CD14-positive monocyte (primary cell): ENCODE measurements at regions not wholly inside any gene's neighbourhood (a gene's known extent, or its start where the extent isn't known, plus 50 kb on each side); places are given as distances from the start of the nearest gene placed in this dataset.

Source experiments
- DNase-seq, 3 donors: peaks; one replicate each; pipeline ENCODE4 v3.0.0-alpha.2; 2011 to 2022
- H2AFZ ChIP-seq: 2 replicates; pipeline ENCODE4 v1.6.0; 2012; ENCODE audit warnings: mild to moderate bottlenecking, low read depth, low read length, inconsistent platforms; ENCODE audit not compliant: insufficient read depth, poor library complexity, severe bottlenecking
- H3K27ac ChIP-seq, 2 donors: 1 replicate in 1 of 2; 2 replicates in 1 of 2; pipeline ENCODE4 v1.5.1; 2012 to 2013; ENCODE audit warnings: low read length in 2 of 2, control low read depth in 1 of 2, inconsistent platforms in 1 of 2, low read depth in 1 of 2, mild to moderate bottlenecking in 1 of 2
- H3K27me3 ChIP-seq, 2 donors: one replicate each; pipeline versions ENCODE4 v1.6.0 to v1.6.1; 2011 to 2013; ENCODE audit warnings: low read length in 2 of 2; ENCODE audit not compliant: control insufficient read depth in 2 of 2, insufficient read depth in 2 of 2
- H3K36me3 ChIP-seq, 2 donors: replicated peaks in 1 of 2; 1 replicate in 1 of 2; 2 replicates in 1 of 2; pipeline versions ENCODE4 v1.5.1 to v1.6.1; 2012 to 2013; ENCODE audit warnings: low read length in 2 of 2, control low read depth in 1 of 2, inconsistent platforms in 1 of 2, mild to moderate bottlenecking in 1 of 2; ENCODE audit not compliant: insufficient read depth in 2 of 2, control insufficient read depth in 1 of 2
- H3K4me1 ChIP-seq, 2 donors: 1 replicate in 1 of 2; 2 replicates in 1 of 2; pipeline versions ENCODE4 v1.5.1 to v1.6.1; 2012 to 2013; ENCODE audit warnings: low read length in 2 of 2, control low read depth in 1 of 2, inconsistent platforms in 1 of 2, mild to moderate bottlenecking in 1 of 2, moderate library complexity in 1 of 2; ENCODE audit not compliant: insufficient read depth in 2 of 2, control insufficient read depth in 1 of 2
- H3K4me2 ChIP-seq: replicated peaks from 2 replicates; pipeline ENCODE3; 2012; ENCODE audit warnings: low read length, moderate library complexity, mild to moderate bottlenecking; ENCODE audit not compliant: poor library complexity, severe bottlenecking; ENCODE audit errors: extremely low read depth
- H3K4me3 ChIP-seq, 3 experiments: fragments of 200-600 bp in 1 of 3; sonication (generic) in 1 of 3; replicated peaks in 1 of 3; 1 replicate in 2 of 3; 2 replicates in 1 of 3; pipeline ENCODE4 v1.5.1; 2011 to 2013; ENCODE audit warnings: low read length in 3 of 3, mild to moderate bottlenecking in 3 of 3, control low read depth in 2 of 3, low read depth in 2 of 3, inconsistent platforms in 1 of 3, moderate library complexity in 1 of 3
- H3K79me2 ChIP-seq: 2 replicates; pipeline ENCODE4 v1.6.0; 2012; ENCODE audit warnings: mild to moderate bottlenecking, control low read depth, inconsistent platforms, low read length, moderate library complexity; ENCODE audit not compliant: insufficient read depth
- H3K9ac ChIP-seq: 2 replicates; pipeline ENCODE4 v1.6.0; 2017; ENCODE audit warnings: low read length, mild to moderate bottlenecking; ENCODE audit not compliant: insufficient read depth, poor library complexity, severe bottlenecking
- H3K9me3 ChIP-seq, 2 donors: replicated peaks in 1 of 2; 1 replicate in 1 of 2; 2 replicates in 1 of 2; pipeline versions ENCODE4 v1.5.1 to v1.6.1; 2012 to 2013; ENCODE audit warnings: low read length in 2 of 2, control low read depth in 1 of 2; ENCODE audit not compliant: control insufficient read depth in 1 of 2, insufficient read depth in 1 of 2
- H4K20me1 ChIP-seq: 2 replicates; pipeline ENCODE4 v1.6.0; 2012; ENCODE audit warnings: mild to moderate bottlenecking, low read length, control low read depth, moderate library complexity; ENCODE audit not compliant: insufficient read depth
- H3K27ac Mint-ChIP-seq, 7 donors: one replicate each; pipeline ENCODE4 v1.8.0; 2020; ENCODE audit warnings: mild to moderate bottlenecking in 7 of 7, mixed read lengths in 7 of 7, moderate library complexity in 6 of 7, inconsistent platforms in 2 of 7
- H3K27me3 Mint-ChIP-seq, 3 donors: one replicate each; pipeline ENCODE4 v1.8.0; 2021 to 2022; ENCODE audit warnings: low read depth in 3 of 3, mild to moderate bottlenecking in 3 of 3, mixed read lengths in 3 of 3, moderate library complexity in 3 of 3, inconsistent platforms in 1 of 3
- H3K36me3 Mint-ChIP-seq, 2 donors: one replicate each; pipeline ENCODE4 v1.8.0; 2020; ENCODE audit warnings: mixed read lengths in 2 of 2, inconsistent platforms in 1 of 2, mild to moderate bottlenecking in 1 of 2
- H3K4me1 Mint-ChIP-seq: one replicate; pipeline ENCODE4 v1.8.0; 2020; ENCODE audit warnings: mild to moderate bottlenecking, mixed read lengths
- H3K4me3 Mint-ChIP-seq, 2 donors: one replicate each; pipeline ENCODE4 v1.8.0; 2020; ENCODE audit warnings: mild to moderate bottlenecking in 2 of 2, mixed read lengths in 2 of 2, moderate library complexity in 1 of 2
- H3K9me3 Mint-ChIP-seq, 7 donors: one replicate each; pipeline ENCODE4 v1.8.0; 2020 to 2022; ENCODE audit warnings: mixed read lengths in 7 of 7, mild to moderate bottlenecking in 6 of 7, moderate library complexity in 6 of 7, inconsistent platforms in 2 of 7
- WGBS: methylation state at CpG from one replicate; pipeline ENCODE4 v1.1.5; 2013; ENCODE audit warnings: missing lambda C conversion rate; ENCODE audit not compliant: insufficient coverage; 5-methylcytosine and 5-hydroxymethylcytosine counted together
- intact Hi-C, 2 donors: fragments of 100-400 bp; cut with micrococcal nuclease; formaldehyde crosslinking; loops; one replicate each; pipeline versions ENCODE4 v1.15.0 to v1.15.1; 2023
- TF ChIP-seq, protein P1 (sequence below): fragments of 200-600 bp; IDR thresholded peaks from one replicate; pipeline ENCODE4 v1.8.0; 2022; ENCODE audit warnings: antibody characterized with exemption, mild to moderate bottlenecking

DNA sequence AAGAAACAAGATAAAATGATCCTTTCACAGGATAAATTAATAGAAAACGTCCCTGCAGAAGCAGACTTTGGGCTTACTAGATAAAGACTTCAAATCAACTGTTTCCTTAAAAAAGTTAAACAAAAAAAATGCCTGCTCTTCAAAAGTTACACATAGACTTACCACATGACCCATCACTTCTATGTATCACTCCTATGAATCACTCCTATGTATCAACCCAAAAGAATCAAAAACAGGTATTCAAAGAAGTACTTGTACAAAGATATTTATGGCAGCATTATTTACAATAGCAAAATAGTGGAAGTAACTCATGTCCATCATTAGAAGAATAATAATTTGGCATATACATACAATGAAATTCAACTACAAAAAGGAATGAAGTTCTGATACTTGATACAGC is 56.3 kb upstream of the PRDM9 start:
- H3K4me3 Mint-ChIP-seq, result no peak overlapping the region
- no peaks in the 10 kb centered on the region for H3K36me3 Mint-ChIP-seq
- Histone ChIP-seq H3K9me3 (no peaks in the 10 kb centered on the region), H3K9ac (no peak overlapping the region), H3K27me3 (no peaks in the 10 kb centered on the region), H3K4me3 (no peak overlapping the region), H3K27ac (no peak overlapping the region), H3K36me3 (no peaks in the 10 kb centered on the region), H3K79me2 (no peaks in the 10 kb centered on the region), H3K4me1 (no peaks in the 10 kb centered on the region), H4K20me1 (no peaks in the 10 kb centered on the region), H3K4me2 (no peak overlapping the region), H2AFZ (no peak overlapping the region)
- no peaks in the 10 kb centered on the region for H3K4me1 Mint-ChIP-seq
- peaks cover 0 to 1% (median 0%) of the 10 kb centered on the region in 3 donors for H3K27me3 Mint-ChIP-seq
- TF ChIP-seq, protein P1, sequence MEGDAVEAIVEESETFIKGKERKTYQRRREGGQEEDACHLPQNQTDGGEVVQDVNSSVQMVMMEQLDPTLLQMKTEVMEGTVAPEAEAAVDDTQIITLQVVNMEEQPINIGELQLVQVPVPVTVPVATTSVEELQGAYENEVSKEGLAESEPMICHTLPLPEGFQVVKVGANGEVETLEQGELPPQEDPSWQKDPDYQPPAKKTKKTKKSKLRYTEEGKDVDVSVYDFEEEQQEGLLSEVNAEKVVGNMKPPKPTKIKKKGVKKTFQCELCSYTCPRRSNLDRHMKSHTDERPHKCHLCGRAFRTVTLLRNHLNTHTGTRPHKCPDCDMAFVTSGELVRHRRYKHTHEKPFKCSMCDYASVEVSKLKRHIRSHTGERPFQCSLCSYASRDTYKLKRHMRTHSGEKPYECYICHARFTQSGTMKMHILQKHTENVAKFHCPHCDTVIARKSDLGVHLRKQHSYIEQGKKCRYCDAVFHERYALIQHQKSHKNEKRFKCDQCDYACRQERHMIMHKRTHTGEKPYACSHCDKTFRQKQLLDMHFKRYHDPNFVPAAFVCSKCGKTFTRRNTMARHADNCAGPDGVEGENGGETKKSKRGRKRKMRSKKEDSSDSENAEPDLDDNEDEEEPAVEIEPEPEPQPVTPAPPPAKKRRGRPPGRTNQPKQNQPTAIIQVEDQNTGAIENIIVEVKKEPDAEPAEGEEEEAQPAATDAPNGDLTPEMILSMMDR, result no peak
- no peak for DNase-seq
- no peak overlapping the region for H3K27ac Mint-ChIP-seq
- intact Hi-C loops, result no loop called here
- H3K9me3 Mint-ChIP-seq, result peaks cover 0 to 3% (median under 1%) of the 10 kb centered on the region in 7 donors
- WGBS, result no CpG with 5 or more reads among the region's 1 CpG

GRCh38 chr5:23450187-23450586 is 57.2 kb upstream of the PRDM9 start:
- Histone ChIP-seq H3K79me2 (no peaks in the 10 kb centered on the region), H4K20me1 (no peaks in the 10 kb centered on the region), H3K9ac (no peak overlapping the region), H3K27me3 (no peaks in the 10 kb centered on the region), H3K4me1 (no peaks in the 10 kb centered on the region), H3K9me3 (no peaks in the 10 kb centered on the region), H3K27ac (no peak overlapping the region), H3K36me3 (no peaks in the 10 kb centered on the region), H3K4me3 (no peak overlapping the region), H3K4me2 (no peak overlapping the region), H2AFZ (no peak overlapping the region)
- TF ChIP-seq, protein P1, result no peak
- intact Hi-C loops, result no loop called here
- no peaks in the 10 kb centered on the region for H3K4me1 Mint-ChIP-seq
- H3K27me3 Mint-ChIP-seq, result peaks cover 0 to 1% (median 0%) of the 10 kb centered on the region in 3 donors
- H3K9me3 Mint-ChIP-seq, result peaks cover 0 to 3% (median 0%) of the 10 kb centered on the region in 7 donors
- no peak for DNase-seq
- WGBS, result 88% methylated on average over 4 of the region's 4 CpGs
- H3K36me3 Mint-ChIP-seq, result no peaks in the 10 kb centered on the region
- no peak overlapping the region for H3K4me3 Mint-ChIP-seq
- no peak overlapping the region for H3K27ac Mint-ChIP-seq
